A673 (cell line): ENCODE measurements at regions not wholly inside any gene's neighbourhood (a gene's known extent, or its start where the extent isn't known, plus 50 kb on each side); places are given as distances from the start of the nearest gene placed in this dataset.

Source experiments
- BruUV-seq: library from RNA; stranded (reverse); fragments of 400-500 nt; replicated peaks from 2 replicates; lab custom pipeline; 2021; lab: Mats Ljungman, UMichigan
- CTCF ChIA-PET: fragments of 300-600 bp; sonication (Branson Sonifier 250); formaldehyde crosslinking; loops from one replicate; lab custom pipeline; 2022; ENCODE audit warnings: antibody characterized with exemption; lab: Charles Lee
- POLR2A ChIA-PET: fragments of 300-600 bp; sonication (Branson Sonifier 250); formaldehyde crosslinking; loops from one replicate; lab custom pipeline; 2022; ENCODE audit warnings: antibody characterized with exemption; ENCODE audit not compliant: low non-redundant PET; lab: Charles Lee
- DNase-seq: peaks from one replicate; pipeline ENCODE4 v3.0.0-alpha.2; 2015; ENCODE audit warnings: low spot score
- H3K27ac ChIP-seq: fragments of 200-600 bp; sonication (generic); 2 replicates; pipeline ENCODE4 v1.5.1; 2016; ENCODE audit warnings: mixed run types, low read depth, mild to moderate bottlenecking, mixed read lengths, antibody characterized with exemption, low read length; ENCODE audit not compliant: poor library complexity, severe bottlenecking
- H3K27me3 ChIP-seq: fragments of 200-600 bp; sonication (generic); replicated peaks from 2 replicates; pipeline ENCODE4 v1.6.1; 2017; ENCODE audit warnings: mixed run types, low read depth, mild to moderate bottlenecking, mixed read lengths, antibody characterized with exemption, low read length; ENCODE audit not compliant: insufficient read depth, poor library complexity
- H3K36me3 ChIP-seq: fragments of 200-600 bp; sonication (generic); 2 replicates; pipeline ENCODE4 v1.6.1; 2016; ENCODE audit warnings: mixed run types, mild to moderate bottlenecking, mixed read lengths, antibody characterized with exemption, low read length; ENCODE audit not compliant: insufficient read depth, poor library complexity, severe bottlenecking
- H3K4me1 ChIP-seq: fragments of 200-600 bp; sonication (generic); 2 replicates; pipeline ENCODE4 v1.6.1; 2017; ENCODE audit warnings: mixed run types, mild to moderate bottlenecking, mixed read lengths, antibody characterized with exemption, low read length; ENCODE audit not compliant: insufficient read depth, poor library complexity, severe bottlenecking
- H3K4me3 ChIP-seq: fragments of 200-600 bp; sonication (generic); 2 replicates; pipeline ENCODE4 v1.5.1; 2016; ENCODE audit warnings: low read depth, mixed run types, mild to moderate bottlenecking, mixed read lengths, low read length; ENCODE audit not compliant: poor library complexity, severe bottlenecking
- H3K9me3 ChIP-seq: fragments of 200-600 bp; sonication (generic); 2 replicates; pipeline ENCODE4 v1.6.1; 2016; ENCODE audit warnings: mixed run types, low read depth, mild to moderate bottlenecking, mixed read lengths, antibody characterized with exemption, low read length; ENCODE audit not compliant: poor library complexity, severe bottlenecking
- EZH2 ChIP-seq: fragments of 200-600 bp; sonication (generic); IDR thresholded peaks from 2 replicates; pipeline ENCODE4 v1.6.1; 2017; ENCODE audit warnings: borderline replicate concordance, low read depth, mild to moderate bottlenecking, mixed read lengths, antibody characterized with exemption, low read length; ENCODE audit not compliant: poor library complexity, severe bottlenecking
- intact Hi-C: fragments of 100-400 bp; cut with micrococcal nuclease; formaldehyde crosslinking; loops from one replicate; pipeline ENCODE4 v1.10.0; 2022; ENCODE audit not compliant: unreplicated experiment
- TF ChIP-seq, protein P1 (sequence below): fragments of 300-800, 200-600 bp; sonication (generic); conservative IDR thresholded peaks from 2 replicates; pipeline ENCODE4 v1.5.1; 2017; ENCODE audit warnings: low read depth, mild to moderate bottlenecking, antibody characterized with exemption, low read length, moderate library complexity, mixed read lengths

- DNase-seq = no peak
- POLR2A ChIA-PET = no interaction called here
Measured at GRCh38 chr2:21966139-21966538, 842.4 kb downstream of the TDRD15 start.

DNA sequence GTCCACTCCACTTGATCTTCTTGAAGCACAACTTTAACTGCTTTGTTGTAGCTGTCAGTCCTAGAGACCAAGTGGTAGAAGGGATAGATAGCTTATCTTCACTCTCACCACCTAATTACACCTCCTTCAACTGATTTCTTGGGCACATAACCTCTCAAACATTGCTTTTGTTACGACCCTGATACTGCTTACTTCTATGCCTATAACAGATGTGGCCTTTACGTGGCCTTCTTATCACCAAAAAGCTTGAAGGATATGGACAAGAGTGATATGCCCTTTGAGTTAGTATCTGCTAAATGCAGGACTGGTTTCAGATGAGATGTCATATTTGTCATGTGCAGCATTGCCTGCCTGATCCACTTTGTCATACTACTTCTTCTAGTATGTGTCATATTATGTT, 847.2 kb downstream of the TDRD15 start:
- ChIA-PET CTCF (no interaction called here), POLR2A (no interaction called here)
- TF ChIP-seq EZH2 = no peak
- TF ChIP-seq, protein P1, sequence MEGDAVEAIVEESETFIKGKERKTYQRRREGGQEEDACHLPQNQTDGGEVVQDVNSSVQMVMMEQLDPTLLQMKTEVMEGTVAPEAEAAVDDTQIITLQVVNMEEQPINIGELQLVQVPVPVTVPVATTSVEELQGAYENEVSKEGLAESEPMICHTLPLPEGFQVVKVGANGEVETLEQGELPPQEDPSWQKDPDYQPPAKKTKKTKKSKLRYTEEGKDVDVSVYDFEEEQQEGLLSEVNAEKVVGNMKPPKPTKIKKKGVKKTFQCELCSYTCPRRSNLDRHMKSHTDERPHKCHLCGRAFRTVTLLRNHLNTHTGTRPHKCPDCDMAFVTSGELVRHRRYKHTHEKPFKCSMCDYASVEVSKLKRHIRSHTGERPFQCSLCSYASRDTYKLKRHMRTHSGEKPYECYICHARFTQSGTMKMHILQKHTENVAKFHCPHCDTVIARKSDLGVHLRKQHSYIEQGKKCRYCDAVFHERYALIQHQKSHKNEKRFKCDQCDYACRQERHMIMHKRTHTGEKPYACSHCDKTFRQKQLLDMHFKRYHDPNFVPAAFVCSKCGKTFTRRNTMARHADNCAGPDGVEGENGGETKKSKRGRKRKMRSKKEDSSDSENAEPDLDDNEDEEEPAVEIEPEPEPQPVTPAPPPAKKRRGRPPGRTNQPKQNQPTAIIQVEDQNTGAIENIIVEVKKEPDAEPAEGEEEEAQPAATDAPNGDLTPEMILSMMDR = no peak
- no peak overlapping the region for H3K27ac ChIP-seq
- no peaks in the 10 kb centered on the region for H3K36me3 ChIP-seq
- H3K9me3 ChIP-seq = no peaks in the 10 kb centered on the region
- no TSS peak for BruUV-seq
- no peaks in the 10 kb centered on the region for H3K4me1 ChIP-seq
- no peak overlapping the region for H3K4me3 ChIP-seq
- H3K27me3 ChIP-seq = peaks cover 14% of the 10 kb centered on the region
- no peak for DNase-seq
- intact Hi-C loops = no loop called here

More at GRCh38 chr2:21966139-21966538, 842.4 kb downstream of the TDRD15 start:
- no TSS peak for BruUV-seq
- intact Hi-C loops = no loop called here
- Histone ChIP-seq H3K27me3 (peaks cover 7% of the 10 kb centered on the region), H3K4me1 (no peaks in the 10 kb centered on the region), H3K27ac (no peak overlapping the region), H3K9me3 (no peaks in the 10 kb centered on the region), H3K36me3 (no peaks in the 10 kb centered on the region), H3K4me3 (no peak overlapping the region)
- TF ChIP-seq, protein P1 = no peak
- no peak for TF ChIP-seq EZH2
- CTCF ChIA-PET = no interaction called here

DNA sequence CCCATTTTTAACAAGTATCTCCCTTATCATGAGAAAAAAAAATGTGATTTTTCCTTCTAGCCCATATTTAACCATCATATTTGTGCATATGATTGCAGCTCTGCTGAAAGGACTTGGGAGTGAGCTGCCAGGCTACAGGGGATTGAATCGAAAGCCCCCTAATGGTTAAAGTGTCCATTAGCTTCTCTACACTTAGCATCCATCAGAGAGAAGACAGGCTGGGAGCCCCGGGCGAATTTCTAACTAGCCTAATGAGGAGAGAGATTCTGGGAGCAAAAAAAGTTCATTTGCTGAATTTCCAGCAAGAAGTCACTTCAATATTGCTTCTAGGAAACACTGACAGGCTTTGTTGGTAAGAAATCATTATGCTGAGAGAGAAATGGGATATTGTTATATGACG, 848.8 kb downstream of the TDRD15 start:
- TF ChIP-seq, protein P1 = no peak
- no peak for TF ChIP-seq EZH2
- Histone ChIP-seq H3K27ac (no peak overlapping the region), H3K27me3 (peaks cover 28% of the 10 kb centered on the region), H3K4me1 (no peaks in the 10 kb centered on the region), H3K36me3 (no peaks in the 10 kb centered on the region), H3K4me3 (no peak overlapping the region), H3K9me3 (no peaks in the 10 kb centered on the region)
- DNase-seq = no peak
- CTCF ChIA-PET = no interaction called here
- intact Hi-C loops = no loop called here
- BruUV-seq = no TSS peak
- POLR2A ChIA-PET = no interaction called here
